ENCODE measurements at regions not wholly inside any gene's neighbourhood (a gene's known extent, or its start where the extent isn't known, plus 50 kb on each side); places are given as distances from the start of the nearest gene placed in this dataset.

GRCh38 chr6:23089981-23090380 lies 520.6 kb downstream of the HDGFL1 start:
- TF ChIP-seq EZH2 (IDR thresholded peaks at IDR 0.05) = no peak
- TF ChIP-seq POLR2AphosphoS5 (IDR thresholded peaks at IDR 0.05; ENCODE audit: borderline replicate concordance, low read depth, low read length) = no peak
